ENCODE measurements at regions not wholly inside any gene's neighbourhood (a gene's known extent, or its start where the extent isn't known, plus 50 kb on each side); places are given as distances from the start of the nearest gene placed in this dataset.

DNA sequence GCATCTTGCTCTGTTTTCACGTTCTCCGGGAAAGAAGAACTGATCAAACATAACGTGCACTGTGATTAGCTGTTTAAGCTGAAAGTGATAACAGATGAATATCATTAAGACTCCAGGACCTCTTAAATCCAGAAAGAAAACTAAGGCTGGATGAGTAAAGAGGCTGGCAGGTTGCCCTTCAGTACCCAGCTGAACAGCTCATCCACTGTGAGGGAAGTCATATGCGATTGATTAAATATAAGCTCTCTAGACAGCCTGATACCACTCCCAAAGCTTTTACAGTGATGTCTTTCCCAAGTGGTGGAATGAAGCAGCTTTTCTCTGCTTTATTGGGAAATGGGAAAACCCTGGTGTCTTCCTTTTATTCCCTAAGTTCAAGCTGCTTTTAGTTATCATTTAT is 116.9 kb downstream of the EFNB2 start:
- TF ChIP-seq, protein P1, sequence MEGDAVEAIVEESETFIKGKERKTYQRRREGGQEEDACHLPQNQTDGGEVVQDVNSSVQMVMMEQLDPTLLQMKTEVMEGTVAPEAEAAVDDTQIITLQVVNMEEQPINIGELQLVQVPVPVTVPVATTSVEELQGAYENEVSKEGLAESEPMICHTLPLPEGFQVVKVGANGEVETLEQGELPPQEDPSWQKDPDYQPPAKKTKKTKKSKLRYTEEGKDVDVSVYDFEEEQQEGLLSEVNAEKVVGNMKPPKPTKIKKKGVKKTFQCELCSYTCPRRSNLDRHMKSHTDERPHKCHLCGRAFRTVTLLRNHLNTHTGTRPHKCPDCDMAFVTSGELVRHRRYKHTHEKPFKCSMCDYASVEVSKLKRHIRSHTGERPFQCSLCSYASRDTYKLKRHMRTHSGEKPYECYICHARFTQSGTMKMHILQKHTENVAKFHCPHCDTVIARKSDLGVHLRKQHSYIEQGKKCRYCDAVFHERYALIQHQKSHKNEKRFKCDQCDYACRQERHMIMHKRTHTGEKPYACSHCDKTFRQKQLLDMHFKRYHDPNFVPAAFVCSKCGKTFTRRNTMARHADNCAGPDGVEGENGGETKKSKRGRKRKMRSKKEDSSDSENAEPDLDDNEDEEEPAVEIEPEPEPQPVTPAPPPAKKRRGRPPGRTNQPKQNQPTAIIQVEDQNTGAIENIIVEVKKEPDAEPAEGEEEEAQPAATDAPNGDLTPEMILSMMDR (IDR thresholded peaks at IDR 0.05; ENCODE audit: unreplicated experiment in 3 of 3) = no peak

DNA sequence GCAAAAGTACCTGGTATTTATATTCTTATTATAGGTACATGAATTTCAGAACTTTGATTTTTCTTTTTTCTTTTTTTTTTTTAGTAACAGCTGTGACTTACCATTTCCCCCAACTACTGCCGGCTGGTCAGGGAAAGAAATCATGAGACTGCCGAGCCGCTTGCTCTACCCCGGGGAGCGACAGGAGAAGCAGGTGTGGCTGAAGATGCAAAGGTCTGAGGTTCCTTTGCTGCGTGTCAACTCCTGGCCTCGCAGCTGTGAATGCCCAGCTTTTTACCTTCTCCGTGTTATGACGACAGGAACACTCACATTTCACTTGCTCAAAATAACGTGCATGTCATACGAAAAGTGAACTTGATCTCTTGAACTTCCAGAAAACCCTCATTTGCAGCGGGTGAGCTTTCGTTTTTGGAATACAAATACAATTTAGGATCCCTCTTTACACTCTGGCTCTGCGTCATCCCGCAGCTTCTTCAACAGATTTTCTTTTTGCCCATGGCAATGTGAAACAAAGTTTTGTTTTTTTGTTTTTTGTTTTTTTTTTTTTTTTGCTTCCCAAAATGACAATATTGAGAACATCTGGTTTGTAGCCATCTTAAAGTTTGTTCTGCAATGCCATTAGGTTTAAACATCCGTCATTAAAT is 117.9 kb downstream of the EFNB2 start:
- Mint-ChIP-seq H3K27me3 (ENCODE audit: low read depth) (peaks cover 9% of the 10 kb centered on the region), H3K36me3 (ENCODE audit: low read depth) (no peaks in the 10 kb centered on the region), H3K4me1 (peaks cover 8% of the 10 kb centered on the region), H3K4me3 (no peak overlapping the region), H3K27ac (no peak overlapping the region), H3K9me3 (no peaks in the 10 kb centered on the region)
- TF ChIP-seq, protein P1 (IDR thresholded peaks at IDR 0.05; ENCODE audit: unreplicated experiment in 3 of 3) = no peak

More for the DNA sequence above, 116.9 kb downstream of the EFNB2 start:
- Mint-ChIP-seq H3K4me3 (no peak overlapping the region), H3K36me3 (ENCODE audit: low read depth) (no peaks in the 10 kb centered on the region), H3K9me3 (no peaks in the 10 kb centered on the region), H3K27ac (no peak overlapping the region), H3K27me3 (ENCODE audit: low read depth) (peaks cover 10% of the 10 kb centered on the region), H3K4me1 (peaks cover 8% of the 10 kb centered on the region)

DNA sequence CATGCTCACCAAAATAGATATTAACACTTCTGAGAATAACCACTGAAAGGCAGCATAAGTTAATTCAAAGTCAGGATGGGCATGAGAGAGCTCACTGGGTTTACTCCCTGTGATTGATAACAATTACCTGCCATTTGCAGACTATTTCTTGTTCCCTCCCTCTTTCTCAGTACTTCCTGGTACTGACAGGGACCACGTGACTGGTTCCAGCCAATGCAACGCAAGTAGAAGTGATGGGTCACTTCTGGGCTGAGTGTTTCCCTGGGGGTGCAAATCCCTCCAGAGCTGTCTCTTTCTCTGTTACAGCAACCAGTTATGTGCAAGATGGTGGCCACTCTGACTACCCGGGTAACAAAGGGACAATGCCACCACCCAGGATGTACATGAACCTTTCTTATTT is 118.8 kb downstream of the EFNB2 start:
- Mint-ChIP-seq H3K4me3 (no peak overlapping the region), H3K27me3 (ENCODE audit: low read depth) (peaks cover 5% of the 10 kb centered on the region), H3K4me1 (peaks cover 8% of the 10 kb centered on the region), H3K36me3 (ENCODE audit: low read depth) (no peaks in the 10 kb centered on the region), H3K27ac (no peak overlapping the region), H3K9me3 (no peaks in the 10 kb centered on the region)
- TF ChIP-seq, protein P1 (IDR thresholded peaks at IDR 0.05; ENCODE audit: unreplicated experiment in 3 of 3) = no peak

DNA sequence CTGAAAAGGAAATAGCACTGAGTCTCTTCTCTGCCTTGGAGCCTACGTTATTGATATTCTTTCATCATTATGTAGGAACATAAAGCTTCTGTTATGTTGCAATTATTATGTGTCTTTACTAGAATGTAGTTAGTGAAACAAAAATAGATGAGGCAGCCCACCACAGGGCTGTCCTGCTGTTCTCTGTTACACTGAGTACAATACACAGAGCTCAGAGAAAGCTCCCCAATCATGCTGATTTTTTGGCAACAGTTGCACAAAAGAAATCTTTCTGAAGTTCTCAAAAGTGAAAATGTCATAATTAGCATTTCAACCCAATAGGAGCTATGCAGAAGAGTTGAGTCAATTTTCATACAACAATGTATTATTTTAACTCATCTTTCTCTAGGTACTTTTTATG is 119.5 kb downstream of the EFNB2 start:
- no peak overlapping the region for H3K4me3 Mint-ChIP-seq
- TF ChIP-seq, protein P1 (IDR thresholded peaks at IDR 0.05; ENCODE audit: unreplicated experiment in 3 of 3) = no peak
- H3K36me3 Mint-ChIP-seq (ENCODE audit: low read depth) = no peaks in the 10 kb centered on the region
- peaks cover 8% of the 10 kb centered on the region for H3K4me1 Mint-ChIP-seq
- no peak overlapping the region for H3K27ac Mint-ChIP-seq
- H3K9me3 Mint-ChIP-seq = no peaks in the 10 kb centered on the region
- peaks cover 5% of the 10 kb centered on the region for H3K27me3 Mint-ChIP-seq (ENCODE audit: low read depth)

DNA sequence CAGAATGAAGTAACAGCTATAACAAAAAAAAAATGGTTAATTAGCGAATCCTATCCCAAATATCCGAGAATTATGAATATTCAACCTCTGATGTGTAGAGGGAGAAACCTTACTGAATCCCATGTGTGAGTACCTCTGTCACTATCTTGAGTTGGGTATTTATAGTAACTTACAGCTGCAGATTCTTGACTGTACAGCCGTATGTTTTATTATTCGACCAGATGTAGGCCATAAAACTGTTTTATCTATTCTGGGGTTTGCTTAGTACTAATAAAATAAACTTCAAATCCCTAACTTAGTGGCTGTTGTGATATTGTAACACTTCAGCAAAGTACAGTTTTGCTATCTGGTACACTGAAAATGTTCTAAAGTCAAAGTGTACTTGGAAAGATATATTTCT is 120.0 kb downstream of the EFNB2 start:
- Mint-ChIP-seq H3K27me3 (ENCODE audit: low read depth) (peaks cover 5% of the 10 kb centered on the region), H3K27ac (no peak overlapping the region), H3K36me3 (ENCODE audit: low read depth) (no peaks in the 10 kb centered on the region), H3K9me3 (no peaks in the 10 kb centered on the region), H3K4me3 (no peak overlapping the region), H3K4me1 (peaks cover 8% of the 10 kb centered on the region)
- TF ChIP-seq, protein P1 (IDR thresholded peaks at IDR 0.05; ENCODE audit: unreplicated experiment in 3 of 3) = no peak

DNA sequence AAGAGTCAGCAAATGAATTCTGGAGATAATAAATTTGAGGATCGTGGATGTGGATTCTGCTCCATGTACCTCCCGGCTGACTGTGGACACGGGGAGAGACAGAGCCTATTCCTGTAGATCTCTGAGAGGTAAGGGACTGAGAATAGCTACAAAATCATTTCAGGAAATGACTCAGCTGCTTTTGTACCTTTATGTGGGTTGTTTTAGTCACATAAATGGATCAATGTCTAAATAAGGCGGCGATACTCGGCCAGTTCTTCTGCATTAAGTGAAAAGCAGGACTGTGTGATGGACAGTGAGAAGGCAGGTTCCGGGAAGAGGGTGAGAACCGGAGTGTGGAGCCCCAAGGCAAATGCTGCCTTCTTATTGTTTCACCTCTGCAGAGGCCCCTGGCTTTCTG is 128.1 kb downstream of the EFNB2 start:
- H3K9me3 Mint-ChIP-seq = peaks cover 11% of the 10 kb centered on the region
- H3K4me3 Mint-ChIP-seq = no peak overlapping the region
- TF ChIP-seq, protein P1 (IDR thresholded peaks at IDR 0.05; ENCODE audit: unreplicated experiment in 3 of 3) = no peak
- no peaks in the 10 kb centered on the region for H3K36me3 Mint-ChIP-seq (ENCODE audit: low read depth)
- no peak overlapping the region for H3K27ac Mint-ChIP-seq
- peaks cover 4% of the 10 kb centered on the region for H3K27me3 Mint-ChIP-seq (ENCODE audit: low read depth)
- H3K4me1 Mint-ChIP-seq = no peaks in the 10 kb centered on the region
